ENCODE measurements at regions not wholly inside any gene's neighbourhood (a gene's known extent, or its start where the extent isn't known, plus 50 kb on each side); places are given as distances from the start of the nearest gene placed in this dataset.

DNA sequence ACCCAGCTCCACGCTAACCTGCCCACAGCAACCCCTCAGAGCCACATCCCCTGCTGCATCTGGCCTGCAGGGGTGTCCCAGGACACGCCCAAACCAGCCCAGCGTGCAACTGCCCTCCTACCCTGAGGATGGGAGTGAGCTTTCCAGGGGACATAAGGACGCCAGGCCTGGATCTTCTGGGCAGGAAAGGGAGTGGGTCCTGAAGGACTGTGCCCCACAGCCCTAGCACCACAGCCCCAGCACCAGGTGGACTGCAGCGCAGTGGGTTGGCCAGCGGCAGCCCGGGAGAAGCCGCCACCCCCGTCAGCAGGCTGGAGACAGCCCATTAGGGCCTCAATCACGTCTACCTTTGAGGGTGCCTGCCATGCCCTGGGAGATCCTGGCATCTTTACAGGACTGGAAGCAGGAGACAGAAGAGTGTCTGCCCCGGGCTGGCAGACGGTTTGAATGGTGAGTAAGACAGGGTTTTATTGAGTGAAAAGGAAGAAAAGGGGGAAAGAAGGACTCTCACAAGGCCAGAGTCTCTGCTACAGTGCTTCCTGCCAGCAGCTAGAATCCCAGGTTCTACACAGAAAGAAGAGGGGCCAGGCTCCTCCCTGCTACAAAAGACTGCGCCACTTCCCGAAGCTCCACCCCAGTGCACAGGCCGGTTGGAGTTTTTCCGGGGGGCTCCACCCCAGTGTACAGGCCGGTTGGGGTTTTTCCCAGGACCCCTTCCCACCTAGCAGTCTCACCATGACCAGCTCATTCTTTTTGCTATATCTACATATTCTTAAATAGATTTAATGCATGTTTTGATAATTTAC is 69.8 kb upstream of the KCTD7 start:
- no peak for TF ChIP-seq POLR2A (IDR thresholded peaks at IDR 0.05; ENCODE audit: low read depth, low read length)
- no peak for TF ChIP-seq POLR2AphosphoS5 (IDR thresholded peaks at IDR 0.05; ENCODE audit: low read depth, low read length)
- no peak for TF ChIP-seq TAF1 (IDR thresholded peaks at IDR 0.05; ENCODE audit: low read depth, low read length)

Measured in GM12891 (cell line).